ENCODE measurements at regions not wholly inside any gene's neighbourhood (a gene's known extent, or its start where the extent isn't known, plus 50 kb on each side); places are given as distances from the start of the nearest gene placed in this dataset.
"Not testable (repeated sequence)": the region's sequence is repeated elsewhere in the genome, so short reads cannot be mapped to it uniquely, and the experiment has no call there.

- H3K27me3 Mint-ChIP-seq, result peaks cover 16 to 36% of the 10 kb centered on the region in 2 donors
- not testable (repeated sequence) for H3K4me3 Mint-ChIP-seq; H3K27ac Mint-ChIP-seq; H3K9me3 Mint-ChIP-seq; H3K36me3 Mint-ChIP-seq (ENCODE audit: insufficient read depth); H3K4me1 Mint-ChIP-seq (ENCODE audit: low read depth in 2 of 2); DNase-seq; ATAC-seq (replicated peaks)
These were observed 102.4 kb downstream of the FAM72B start for GRCh38 chr1:121081625-121082199.

- peaks cover 16 to 36% of the 10 kb centered on the region in 2 donors for H3K27me3 Mint-ChIP-seq
These were observed 101.1 kb downstream of the FAM72B start for GRCh38 chr1:121082995-121083394.

GRCh38 chr1:121086249-121086648 lies 97.9 kb downstream of the FAM72B start:
- H3K27ac Mint-ChIP-seq; H3K36me3 Mint-ChIP-seq (ENCODE audit: insufficient read depth); ATAC-seq (replicated peaks); H3K9me3 Mint-ChIP-seq; H3K4me1 Mint-ChIP-seq (ENCODE audit: low read depth in 2 of 2); DNase-seq; H3K4me3 Mint-ChIP-seq: not testable (repeated sequence)
- H3K27me3 Mint-ChIP-seq, result peaks cover 4 to 15% of the 10 kb centered on the region in 2 donors

More at GRCh38 chr1:121082995-121083394, 101.1 kb downstream of the FAM72B start:
- not testable (repeated sequence) for ATAC-seq (replicated peaks); H3K9me3 Mint-ChIP-seq; H3K4me1 Mint-ChIP-seq (ENCODE audit: low read depth in 2 of 2); H3K27ac Mint-ChIP-seq; H3K4me3 Mint-ChIP-seq; DNase-seq; H3K36me3 Mint-ChIP-seq (ENCODE audit: insufficient read depth)

- ATAC-seq (replicated peaks); H3K4me1 Mint-ChIP-seq (ENCODE audit: low read depth in 2 of 2); H3K9me3 Mint-ChIP-seq; H3K27me3 Mint-ChIP-seq; H3K4me3 Mint-ChIP-seq; DNase-seq; H3K27ac Mint-ChIP-seq; H3K36me3 Mint-ChIP-seq (ENCODE audit: insufficient read depth): not testable (repeated sequence)
These were observed 96.9 kb downstream of the FAM72B start for GRCh38 chr1:121087221-121087620.

- H3K9me3 Mint-ChIP-seq; DNase-seq; H3K4me3 Mint-ChIP-seq; H3K27ac Mint-ChIP-seq; H3K36me3 Mint-ChIP-seq (ENCODE audit: insufficient read depth); H3K27me3 Mint-ChIP-seq; ATAC-seq (replicated peaks); H3K4me1 Mint-ChIP-seq (ENCODE audit: low read depth in 2 of 2): not testable (repeated sequence)
These were observed 95.6 kb downstream of the FAM72B start for GRCh38 chr1:121088568-121088967.

GRCh38 chr1:121092329-121092968 lies 91.7 kb downstream of the FAM72B start:
- not testable (repeated sequence) for H3K9me3 Mint-ChIP-seq; H3K4me1 Mint-ChIP-seq (ENCODE audit: low read depth in 2 of 2); H3K27me3 Mint-ChIP-seq; DNase-seq; H3K36me3 Mint-ChIP-seq (ENCODE audit: insufficient read depth); ATAC-seq (replicated peaks); H3K27ac Mint-ChIP-seq; H3K4me3 Mint-ChIP-seq

- not testable (repeated sequence) for H3K9me3 Mint-ChIP-seq; H3K27ac Mint-ChIP-seq; ATAC-seq (replicated peaks); H3K36me3 Mint-ChIP-seq (ENCODE audit: insufficient read depth); H3K4me1 Mint-ChIP-seq (ENCODE audit: low read depth in 2 of 2); H3K27me3 Mint-ChIP-seq; H3K4me3 Mint-ChIP-seq; DNase-seq
These were observed 89.1 kb downstream of the FAM72B start for GRCh38 chr1:121095014-121095413.

- ATAC-seq (replicated peaks) (peak; percentile 89), DNase-seq (peak; percentile 78 to 85 (median 82))
- peak overlapping the region; percentile 60 to 61 for H3K4me3 Mint-ChIP-seq
- peak overlapping the region in 1 of 2 donors; percentile 68 for H3K27ac Mint-ChIP-seq
- not testable (repeated sequence) for H3K9me3 Mint-ChIP-seq; H3K4me1 Mint-ChIP-seq (ENCODE audit: low read depth in 2 of 2); H3K27me3 Mint-ChIP-seq; H3K36me3 Mint-ChIP-seq (ENCODE audit: insufficient read depth)
These were observed 86.8 kb downstream of the FAM72B start for GRCh38 chr1:121097127-121097866.

GRCh38 chr1:121097867-121098215 lies 86.3 kb downstream of the FAM72B start:
- peak in 1 of 3 experiments; percentile 2 for DNase-seq
- H3K36me3 Mint-ChIP-seq (ENCODE audit: insufficient read depth), result not testable (repeated sequence)

GRCh38 chr1:121109025-121109424 lies 75.1 kb downstream of the FAM72B start:
- not testable (repeated sequence) for H3K27ac Mint-ChIP-seq; H3K9me3 Mint-ChIP-seq; H3K4me1 Mint-ChIP-seq (ENCODE audit: low read depth in 2 of 2); H3K4me3 Mint-ChIP-seq; H3K27me3 Mint-ChIP-seq; ATAC-seq (replicated peaks); DNase-seq; H3K36me3 Mint-ChIP-seq (ENCODE audit: insufficient read depth)

More at GRCh38 chr1:121097867-121098215, 86.3 kb downstream of the FAM72B start:
- H3K4me3 Mint-ChIP-seq, result peak overlapping the region; percentile 60 to 61
- H3K27me3 Mint-ChIP-seq; H3K9me3 Mint-ChIP-seq; H3K4me1 Mint-ChIP-seq (ENCODE audit: low read depth in 2 of 2); H3K27ac Mint-ChIP-seq: not testable (repeated sequence)
- peak; percentile 3 for ATAC-seq (replicated peaks)

GRCh38 chr1:121116522-121117297 lies 67.4 kb downstream of the FAM72B start:
- not testable (repeated sequence) for H3K27ac Mint-ChIP-seq; H3K9me3 Mint-ChIP-seq; DNase-seq; H3K4me3 Mint-ChIP-seq; ATAC-seq (replicated peaks); H3K27me3 Mint-ChIP-seq; H3K36me3 Mint-ChIP-seq (ENCODE audit: insufficient read depth); H3K4me1 Mint-ChIP-seq (ENCODE audit: low read depth in 2 of 2)

GRCh38 chr1:121117298-121117611 lies 66.9 kb downstream of the FAM72B start:
- not testable (repeated sequence) for H3K4me1 Mint-ChIP-seq (ENCODE audit: low read depth in 2 of 2); H3K9me3 Mint-ChIP-seq; H3K4me3 Mint-ChIP-seq; H3K27ac Mint-ChIP-seq; H3K27me3 Mint-ChIP-seq; DNase-seq; H3K36me3 Mint-ChIP-seq (ENCODE audit: insufficient read depth)
- peak; percentile 87 for ATAC-seq (replicated peaks)

GRCh38 chr1:121117622-121118479 lies 66.3 kb downstream of the FAM72B start:
- H3K9me3 Mint-ChIP-seq; H3K4me1 Mint-ChIP-seq (ENCODE audit: low read depth in 2 of 2); H3K27ac Mint-ChIP-seq; DNase-seq; H3K36me3 Mint-ChIP-seq (ENCODE audit: insufficient read depth); H3K27me3 Mint-ChIP-seq: not testable (repeated sequence)
- peak; percentile 23 for ATAC-seq (replicated peaks)
- peak overlapping the region in 1 of 2 donors; percentile 70 for H3K4me3 Mint-ChIP-seq
